Activated CD8-positive, alpha-beta memory T cell treated with anti-CD3 and anti-CD28 coated beads for 4 hours (primary cell): ENCODE measurements at regions not wholly inside any gene's neighbourhood (a gene's known extent, or its start where the extent isn't known, plus 50 kb on each side); places are given as distances from the start of the nearest gene placed in this dataset.

ENCODE experiments used
- DNase-seq, 2 donors: peaks; one replicate each; pipeline ENCODE4 v3.0.0-alpha.2; 2020; ENCODE audit warnings: low read depth in 2 of 2

DNA sequence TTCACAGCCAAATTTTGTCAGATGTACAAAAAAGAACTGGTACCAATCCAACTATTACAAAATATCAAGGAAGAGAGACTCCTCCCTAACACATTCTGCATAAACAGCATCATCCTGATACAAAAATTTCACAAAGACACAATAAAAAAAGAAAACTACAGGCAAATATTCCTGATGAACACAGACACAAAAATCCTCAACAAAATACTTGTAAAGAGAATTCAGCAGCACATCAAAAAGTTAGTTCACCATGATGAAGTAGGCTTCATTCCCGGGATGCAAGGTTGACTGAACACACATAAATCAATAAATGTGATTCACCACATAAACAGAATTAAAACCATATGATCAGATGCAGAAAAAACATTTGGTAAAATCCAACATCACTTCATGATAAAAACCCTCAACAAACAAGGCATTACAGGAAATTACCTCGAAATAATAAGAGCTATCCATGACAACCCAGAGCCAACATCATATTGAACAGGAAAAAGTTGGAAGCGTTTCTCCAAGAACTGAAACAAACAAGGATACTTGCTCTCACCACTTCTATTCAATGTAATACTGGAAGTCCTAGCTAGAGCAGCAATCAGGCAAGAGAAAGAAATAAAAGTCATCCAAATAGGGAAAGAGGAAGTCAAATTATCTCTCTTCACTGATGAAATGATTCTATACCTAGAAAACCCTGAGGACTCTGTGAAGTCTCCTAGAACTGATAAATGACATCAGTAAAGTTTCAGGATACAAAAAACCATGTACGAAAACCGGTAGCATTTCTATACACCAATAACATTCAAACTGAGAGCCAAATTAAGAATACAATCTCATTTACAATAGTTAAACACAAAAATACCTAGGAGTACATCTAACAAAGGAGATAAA is 223.1 kb downstream of the REEP3 start:
- no peak for DNase-seq

DNA sequence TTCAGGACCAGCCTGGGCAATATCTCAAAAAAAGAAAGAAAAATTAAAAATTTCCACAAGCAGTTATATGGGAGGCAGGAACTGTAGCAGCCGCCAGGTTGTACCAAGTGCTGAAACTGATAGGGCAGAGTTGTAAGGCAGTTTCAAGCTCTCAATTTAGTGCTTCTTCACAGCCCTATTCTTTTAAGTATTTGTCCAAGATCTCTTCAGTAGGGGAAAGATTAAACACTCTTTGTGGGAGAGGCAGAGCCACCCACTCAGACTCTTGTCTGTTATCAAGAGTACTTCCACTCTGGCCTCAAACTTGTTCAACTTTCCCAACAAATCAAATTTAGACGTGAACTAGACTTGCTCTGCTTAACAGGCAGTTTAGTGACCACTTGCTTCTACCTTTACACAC is 228.7 kb downstream of the REEP3 start:
- DNase-seq: no peak

DNA sequence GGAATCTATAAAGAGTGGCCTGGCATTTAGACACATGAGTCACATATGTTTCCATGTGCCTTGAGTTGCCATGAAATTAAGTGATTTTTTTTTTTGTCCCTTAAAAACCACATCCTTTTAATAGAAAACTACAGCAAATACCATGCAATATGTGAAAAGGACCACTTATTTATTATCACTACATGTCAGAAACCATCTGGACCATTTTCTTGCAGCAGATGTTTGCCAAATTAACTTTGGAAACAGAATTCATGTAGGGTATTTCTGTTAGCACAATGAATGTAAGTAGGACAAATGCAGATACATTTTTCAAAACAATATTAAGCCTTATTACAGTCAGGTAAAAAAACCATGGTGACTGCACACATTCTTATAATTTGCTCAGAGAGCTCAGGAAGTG is 230.6 kb downstream of the REEP3 start:
- no peak for DNase-seq

DNA sequence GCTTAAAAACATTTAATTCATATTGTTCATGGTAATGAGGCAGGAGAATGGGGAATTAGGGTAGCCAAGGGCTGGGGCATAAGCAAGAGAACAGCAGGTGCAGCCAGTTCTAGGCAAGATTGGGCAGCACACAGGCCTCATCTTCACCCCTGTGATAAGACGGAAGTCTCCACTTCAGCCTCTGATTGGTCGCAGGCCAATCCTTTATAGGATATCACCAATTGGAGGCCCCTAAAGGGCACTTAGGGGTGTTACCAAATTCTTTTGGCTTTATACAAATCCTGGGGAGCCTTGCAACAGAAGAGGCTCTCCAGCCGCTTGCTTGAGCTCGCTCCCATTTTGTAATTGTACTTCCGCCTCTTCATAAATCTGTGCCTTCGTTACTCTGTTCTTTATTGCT is 231.1 kb downstream of the REEP3 start:
- DNase-seq: no peak

GRCh38 chr10:63753808-63754207 is 232.6 kb downstream of the REEP3 start:
- DNase-seq: no peak

- no peak for DNase-seq
These were observed 234.2 kb downstream of the REEP3 start for GRCh38 chr10:63755441-63755840.

GRCh38 chr10:63757067-63757466 is 235.9 kb downstream of the REEP3 start:
- DNase-seq: no peak

GRCh38 chr10:63758080-63758479 is 236.9 kb downstream of the REEP3 start:
- DNase-seq: no peak

DNA sequence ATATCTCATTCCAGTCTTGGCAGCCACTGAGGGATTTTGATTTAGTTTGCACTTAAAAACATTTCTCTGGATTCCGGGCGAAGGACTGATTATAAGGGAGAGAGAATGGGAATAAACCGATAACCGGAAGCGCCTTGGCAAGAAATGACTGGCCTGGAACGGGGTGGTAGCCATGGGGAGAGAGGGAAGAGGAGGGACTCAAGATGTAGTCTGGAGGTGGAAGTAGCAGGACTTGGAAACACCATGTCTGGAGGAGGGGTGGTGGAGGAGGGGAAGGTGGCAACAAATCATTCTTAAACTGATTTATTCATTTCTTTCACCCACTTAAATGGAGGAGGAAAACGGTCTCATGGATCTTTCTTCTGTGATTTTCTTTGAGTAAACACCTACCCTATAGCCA is 238.1 kb downstream of the REEP3 start:
- no peak for DNase-seq

GRCh38 chr10:63760034-63760707 is 239.0 kb downstream of the REEP3 start:
- no peak for DNase-seq

DNA sequence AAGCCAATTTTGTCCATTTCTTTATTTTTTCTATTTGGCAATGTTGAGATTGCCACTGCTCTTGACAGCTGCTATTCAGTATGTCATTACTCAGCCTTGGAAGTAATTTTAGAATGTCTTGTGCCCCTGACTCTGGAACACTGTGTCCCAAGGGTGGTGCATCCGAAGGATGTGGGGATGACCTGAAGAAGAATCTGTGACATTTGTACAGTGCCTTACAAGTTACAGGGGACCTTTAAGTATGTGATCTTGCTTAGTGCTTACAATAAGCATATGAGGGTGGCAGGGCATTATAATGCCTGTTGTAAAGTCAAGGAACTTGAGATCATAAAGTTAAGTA is 239.5 kb downstream of the REEP3 start:
- no peak for DNase-seq

- no peak for DNase-seq
These were observed 240.0 kb downstream of the REEP3 start for GRCh38 chr10:63761243-63761642.

GRCh38 chr10:63763744-63764143 is 242.5 kb downstream of the REEP3 start:
- no peak for DNase-seq

DNA sequence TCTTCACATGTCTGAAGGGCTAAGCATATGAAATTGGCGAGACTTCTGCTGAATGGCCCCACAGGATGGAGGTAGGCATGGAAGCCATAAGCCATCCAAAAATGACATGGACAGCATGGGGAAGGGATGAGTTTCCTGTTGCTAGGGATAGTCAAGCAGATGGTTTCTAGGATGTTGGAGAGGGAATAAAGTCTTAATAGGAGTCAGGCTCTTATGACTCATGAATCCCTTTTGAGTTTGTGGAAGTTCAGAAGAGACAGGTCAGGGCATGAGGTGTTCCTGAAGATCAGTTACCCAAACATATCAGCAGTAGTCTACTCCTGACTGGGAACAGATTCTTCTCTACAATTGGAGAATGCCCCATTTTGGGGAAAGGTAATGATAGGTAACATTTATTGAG is 243.9 kb downstream of the REEP3 start:
- no peak for DNase-seq

DNA sequence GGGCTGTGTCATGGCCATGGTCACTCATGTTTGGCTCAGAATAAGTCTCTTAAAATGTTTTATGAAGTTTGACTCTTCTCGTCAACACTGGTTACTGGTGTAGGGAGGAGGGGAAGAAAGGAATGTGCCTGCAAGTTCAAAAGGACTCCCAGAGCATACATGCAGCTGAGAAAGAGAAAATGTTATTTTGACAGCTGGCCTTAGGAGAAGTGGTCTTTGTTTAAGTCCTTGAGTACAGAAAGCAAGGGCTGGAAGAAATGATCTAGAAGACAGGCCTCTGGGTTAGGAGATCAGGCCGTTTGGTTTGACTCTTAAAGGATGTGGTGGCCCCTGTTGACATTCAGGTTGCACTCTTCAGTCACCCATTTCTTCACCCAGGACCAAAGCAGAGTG is 245.5 kb downstream of the REEP3 start:
- DNase-seq: no peak

- no peak for DNase-seq
These were observed 246.1 kb downstream of the REEP3 start for GRCh38 chr10:63767138-63767801.

DNA sequence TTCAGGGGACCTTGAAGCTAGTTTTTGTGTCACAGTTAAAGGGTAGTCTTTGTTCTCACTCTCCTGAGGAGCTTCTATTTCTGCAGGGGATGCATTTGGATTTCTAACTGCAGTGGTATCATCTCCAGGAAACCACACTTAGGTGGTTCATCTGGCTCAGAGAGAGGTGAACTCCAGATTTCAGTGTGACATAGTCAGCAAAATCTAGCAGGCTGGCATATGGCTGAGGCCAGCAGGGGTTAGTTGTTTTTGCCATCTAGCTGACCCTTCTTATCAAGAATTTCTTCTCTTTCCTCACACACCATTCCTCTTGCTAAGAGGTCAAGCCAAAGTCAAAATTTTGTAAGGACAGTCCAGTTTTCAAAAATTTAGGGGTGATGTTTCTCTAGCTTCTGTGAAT is 248.2 kb downstream of the REEP3 start:
- no peak for DNase-seq

DNA sequence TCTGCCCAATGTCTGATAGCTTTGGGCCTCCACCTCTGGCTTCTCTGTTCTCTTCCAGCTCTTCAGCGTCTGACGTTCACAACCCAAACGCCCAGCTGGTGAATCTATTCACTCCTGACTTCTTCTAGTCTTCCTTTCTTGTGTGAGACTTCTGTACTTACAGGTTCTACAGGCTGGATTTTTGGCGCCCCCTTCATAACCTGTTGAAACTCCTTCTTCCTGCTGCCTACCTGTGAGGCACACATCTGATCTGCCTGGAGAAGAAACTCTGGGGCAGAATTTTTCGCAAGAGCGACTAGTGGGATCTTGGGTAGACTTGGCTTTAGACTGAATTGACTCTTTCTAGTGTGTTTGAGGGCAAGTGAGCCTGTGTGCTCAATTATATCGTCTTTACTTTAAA is 249.3 kb downstream of the REEP3 start:
- DNase-seq: no peak

GRCh38 chr10:63772491-63772890 is 251.3 kb downstream of the REEP3 start:
- DNase-seq: no peak

GRCh38 chr10:63773106-63773505 is 251.9 kb downstream of the REEP3 start:
- DNase-seq: no peak

GRCh38 chr10:63773962-63774361 is 252.8 kb downstream of the REEP3 start:
- no peak for DNase-seq

GRCh38 chr10:63780101-63780500 is 258.9 kb downstream of the REEP3 start:
- no peak for DNase-seq

- DNase-seq: no peak
These were observed 260.0 kb downstream of the REEP3 start for GRCh38 chr10:63781226-63781625.
